Lower lobe of right lung (tissue), 2 donors: ENCODE measurements at regions not wholly inside any gene's neighbourhood (a gene's known extent, or its start where the extent isn't known, plus 50 kb on each side); places are given as distances from the start of the nearest gene placed in this dataset.
"Not testable (repeated sequence)": the region's sequence is repeated elsewhere in the genome, so short reads cannot be mapped to it uniquely, and the experiment has no call there.

Experiments
- ATAC-seq, 2 donors: fragments of 200-7000 bp; cut with Tn5 transposase; one replicate each; pipeline ENCODE4 v1.9.1; 2020 to 2022; ENCODE audit warnings: mild to moderate bottlenecking in 2 of 2, moderate library complexity in 2 of 2
- DNase-seq: peaks from one replicate; pipeline ENCODE4 v3.0.0-alpha.2; 2020
- H3K27ac ChIP-seq: fragments of 200-600 bp; one replicate; pipeline ENCODE4 v1.8.0; 2022
- H3K27me3 ChIP-seq: fragments of 200-600 bp; one replicate; pipeline ENCODE4 v1.8.0; 2022; ENCODE audit warnings: low read depth
- H3K36me3 ChIP-seq: fragments of 200-600 bp; one replicate; pipeline ENCODE4 v1.8.0; 2022; ENCODE audit warnings: mild to moderate bottlenecking
- H3K4me1 ChIP-seq: fragments of 200-600 bp; one replicate; pipeline ENCODE4 v1.8.0; 2022
- H3K4me3 ChIP-seq: fragments of 200-600 bp; one replicate; pipeline ENCODE4 v1.8.0; 2022; ENCODE audit warnings: mild to moderate bottlenecking
- H3K9me3 ChIP-seq: fragments of 200-600 bp; one replicate; pipeline ENCODE4 v1.8.0; 2022
- intact Hi-C: fragments of 100-400 bp; cut with DNase I; formaldehyde crosslinking; loops from one replicate; pipeline ENCODE4 v1.11.0; 2022
- TF ChIP-seq, protein P1 (sequence below): fragments of 200-600 bp; IDR thresholded peaks from one replicate; pipeline ENCODE4 v1.8.0; 2022; ENCODE audit warnings: antibody characterized with exemption, mild to moderate bottlenecking
- donor health status: DM: no; HTN: yes; CAD: no; lungs with severe emphysema.

DNA sequence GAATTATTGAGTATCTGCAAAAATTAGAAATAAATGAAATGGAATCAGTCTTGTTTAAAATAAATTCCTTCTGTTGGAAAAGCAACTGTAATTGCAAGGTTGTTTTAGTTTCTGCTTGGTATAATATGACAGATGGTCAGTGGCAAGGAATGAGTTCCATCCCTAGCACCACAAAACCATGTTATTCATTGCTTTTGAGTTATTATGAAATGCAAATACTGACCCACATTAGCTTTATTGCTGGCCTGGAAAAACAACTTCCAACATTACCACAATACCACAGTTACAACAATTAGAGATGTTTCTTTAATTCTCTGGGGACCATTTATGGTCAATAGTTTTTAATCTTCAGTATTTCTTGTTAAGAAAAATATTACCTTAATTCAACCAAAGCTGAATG, 194.4 kb downstream of the TMA16 start:
- Histone ChIP-seq H3K4me3 (no peak overlapping the region), H3K27ac (no peak overlapping the region), H3K36me3 (no peaks in the 10 kb centered on the region), H3K4me1 (no peaks in the 10 kb centered on the region), H3K27me3 (no peaks in the 10 kb centered on the region), H3K9me3 (no peaks in the 10 kb centered on the region)
- ATAC-seq (no peak), DNase-seq (no peak)
- intact Hi-C loops: no loop called here
- TF ChIP-seq, protein P1, sequence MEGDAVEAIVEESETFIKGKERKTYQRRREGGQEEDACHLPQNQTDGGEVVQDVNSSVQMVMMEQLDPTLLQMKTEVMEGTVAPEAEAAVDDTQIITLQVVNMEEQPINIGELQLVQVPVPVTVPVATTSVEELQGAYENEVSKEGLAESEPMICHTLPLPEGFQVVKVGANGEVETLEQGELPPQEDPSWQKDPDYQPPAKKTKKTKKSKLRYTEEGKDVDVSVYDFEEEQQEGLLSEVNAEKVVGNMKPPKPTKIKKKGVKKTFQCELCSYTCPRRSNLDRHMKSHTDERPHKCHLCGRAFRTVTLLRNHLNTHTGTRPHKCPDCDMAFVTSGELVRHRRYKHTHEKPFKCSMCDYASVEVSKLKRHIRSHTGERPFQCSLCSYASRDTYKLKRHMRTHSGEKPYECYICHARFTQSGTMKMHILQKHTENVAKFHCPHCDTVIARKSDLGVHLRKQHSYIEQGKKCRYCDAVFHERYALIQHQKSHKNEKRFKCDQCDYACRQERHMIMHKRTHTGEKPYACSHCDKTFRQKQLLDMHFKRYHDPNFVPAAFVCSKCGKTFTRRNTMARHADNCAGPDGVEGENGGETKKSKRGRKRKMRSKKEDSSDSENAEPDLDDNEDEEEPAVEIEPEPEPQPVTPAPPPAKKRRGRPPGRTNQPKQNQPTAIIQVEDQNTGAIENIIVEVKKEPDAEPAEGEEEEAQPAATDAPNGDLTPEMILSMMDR: no peak

DNA sequence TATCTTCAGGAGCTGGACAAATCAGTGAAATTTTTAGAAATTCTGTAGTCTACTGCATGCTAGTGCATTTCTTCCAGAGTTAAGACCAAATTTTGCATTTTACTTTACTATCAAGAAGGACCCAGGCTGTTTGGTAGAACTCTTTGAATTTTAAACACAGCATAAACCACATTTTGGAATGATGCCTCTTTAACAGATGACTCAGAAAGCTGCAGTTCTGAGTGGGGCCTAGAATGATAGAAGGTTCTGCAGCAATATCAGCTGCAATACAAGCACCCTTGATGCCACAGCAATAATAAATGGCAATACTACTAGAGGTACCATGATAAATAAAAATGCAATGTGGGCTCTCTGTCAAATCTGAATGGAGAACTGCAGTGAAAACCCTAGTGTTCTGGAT, 198.7 kb downstream of the TMA16 start:
- Histone ChIP-seq H3K27me3 (no peaks in the 10 kb centered on the region), H3K9me3 (no peaks in the 10 kb centered on the region), H3K36me3 (no peaks in the 10 kb centered on the region), H3K4me3 (no peak overlapping the region), H3K4me1 (no peaks in the 10 kb centered on the region), H3K27ac (no peak overlapping the region)
- TF ChIP-seq, protein P1: no peak
- intact Hi-C loops: no loop called here
- DNase-seq: no peak
- no peak for ATAC-seq

DNA sequence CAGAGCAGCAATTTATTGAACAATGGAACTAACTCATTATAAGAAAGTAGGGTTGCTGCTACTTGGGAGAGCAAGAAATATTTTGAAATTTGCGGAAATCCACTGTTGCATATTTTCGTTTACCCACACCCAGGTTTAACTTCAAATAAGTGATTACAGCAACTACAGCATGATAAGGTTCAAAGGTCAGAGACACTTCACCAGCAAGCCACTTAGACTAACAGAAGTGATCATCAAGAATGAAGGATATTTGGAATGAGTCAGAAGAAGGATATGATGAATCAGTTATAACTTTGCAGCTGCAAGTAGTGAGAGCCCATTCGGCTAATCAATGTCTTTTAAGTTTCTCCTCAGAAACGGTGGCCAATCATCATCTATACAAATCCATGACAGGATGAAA, 199.3 kb downstream of the TMA16 start:
- no peak overlapping the region for H3K27ac ChIP-seq
- no peaks in the 10 kb centered on the region for H3K9me3 ChIP-seq
- ATAC-seq: no peak
- no peaks in the 10 kb centered on the region for H3K36me3 ChIP-seq
- H3K4me3 ChIP-seq: no peak overlapping the region
- no peaks in the 10 kb centered on the region for H3K27me3 ChIP-seq
- intact Hi-C loops: no loop called here
- no peak for DNase-seq
- no peaks in the 10 kb centered on the region for H3K4me1 ChIP-seq
- TF ChIP-seq, protein P1: no peak

DNA sequence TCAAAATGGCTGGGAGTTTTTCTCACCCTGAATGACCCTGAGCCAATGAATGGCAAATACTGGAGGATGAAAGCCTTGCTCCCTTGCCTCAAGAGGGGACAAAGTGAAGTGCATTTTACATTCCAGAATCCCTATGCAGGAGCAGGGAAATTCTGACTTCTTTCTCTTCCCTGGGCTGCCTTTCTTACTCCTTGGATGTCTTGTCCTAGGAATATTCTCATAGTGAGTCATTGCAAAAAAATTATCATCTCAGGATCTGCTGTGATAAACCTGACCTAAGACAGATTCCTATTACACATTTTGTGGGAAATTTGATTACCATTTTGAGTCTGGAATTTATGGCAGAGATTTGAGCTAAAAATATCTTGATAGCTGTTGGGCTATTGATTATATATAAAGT, 199.9 kb downstream of the TMA16 start:
- no peak for ATAC-seq
- Histone ChIP-seq H3K27me3 (no peaks in the 10 kb centered on the region), H3K9me3 (no peaks in the 10 kb centered on the region), H3K27ac (no peak overlapping the region), H3K4me3 (no peak overlapping the region), H3K4me1 (no peaks in the 10 kb centered on the region), H3K36me3 (no peaks in the 10 kb centered on the region)
- TF ChIP-seq, protein P1: no peak
- DNase-seq: no peak
- intact Hi-C loops: no loop called here

DNA sequence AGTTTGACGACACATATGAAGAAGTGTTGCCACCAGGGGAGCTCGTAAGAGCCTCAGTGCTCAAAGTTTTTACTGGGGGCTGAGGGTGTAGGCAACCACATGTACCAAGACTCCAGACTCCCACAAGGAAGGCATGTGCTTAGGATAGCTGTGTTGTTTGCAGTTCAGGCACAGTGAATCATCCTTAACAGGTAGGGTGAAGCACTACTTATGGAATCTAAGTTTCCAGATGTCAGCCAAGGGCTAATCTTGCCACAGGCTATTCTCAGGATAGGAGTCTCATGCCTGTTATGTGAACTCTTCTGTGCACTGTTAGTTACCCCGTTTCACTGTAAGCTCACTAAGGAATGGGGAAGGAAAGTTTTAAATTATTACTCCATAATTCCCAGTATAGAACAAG, 202.6 kb downstream of the TMA16 start:
- ATAC-seq: no peak
- Histone ChIP-seq H3K36me3 (no peaks in the 10 kb centered on the region), H3K4me3 (no peak overlapping the region), H3K27me3 (no peaks in the 10 kb centered on the region), H3K9me3 (no peaks in the 10 kb centered on the region), H3K27ac (no peak overlapping the region), H3K4me1 (no peaks in the 10 kb centered on the region)
- TF ChIP-seq, protein P1: no peak
- intact Hi-C loops: no loop called here
- no peak for DNase-seq

DNA sequence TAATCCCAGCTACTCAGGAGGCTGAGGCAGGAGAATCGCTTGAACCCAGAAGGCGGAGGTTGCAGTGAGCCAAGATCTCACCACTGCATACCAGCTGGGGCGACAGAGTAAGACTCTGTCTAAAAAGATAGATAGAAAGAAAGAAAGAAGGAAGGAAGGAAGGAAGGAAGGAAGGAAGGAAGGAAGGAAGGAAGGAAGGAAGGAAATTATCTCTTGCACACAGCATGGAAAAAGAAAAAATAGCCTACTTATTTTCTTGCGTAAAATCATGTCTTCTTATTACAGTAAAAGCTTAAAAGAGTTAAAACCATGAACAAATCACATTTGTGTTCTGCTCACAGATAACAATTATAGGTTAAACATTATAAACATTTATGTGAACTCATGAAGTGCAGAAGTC, 205.9 kb downstream of the TMA16 start:
- DNase-seq, H3K4me3 ChIP-seq, H3K27me3 ChIP-seq, H3K36me3 ChIP-seq, H3K27ac ChIP-seq, H3K9me3 ChIP-seq, H3K4me1 ChIP-seq, ATAC-seq, intact Hi-C loops: not testable (repeated sequence)
